ENCODE measurements at regions not wholly inside any gene's neighbourhood (a gene's known extent, or its start where the extent isn't known, plus 50 kb on each side); places are given as distances from the start of the nearest gene placed in this dataset.
"Not testable (repeated sequence)": the region's sequence is repeated elsewhere in the genome, so short reads cannot be mapped to it uniquely, and the experiment has no call there.

- DNase-seq: no peak
Measured at GRCh38 chr14:51595881-51596455, 55.7 kb upstream of the FRMD6 start.

GRCh38 chr14:51596488-51597117 is 55.1 kb upstream of the FRMD6 start:
- no peak for DNase-seq

GRCh38 chr14:51597261-51598001 is 54.3 kb upstream of the FRMD6 start:
- DNase-seq: no peak

- DNase-seq: not testable (repeated sequence)
Measured at GRCh38 chr14:51598924-51599600, 52.6 kb upstream of the FRMD6 start.

- no peak for DNase-seq
Measured at GRCh38 chr14:51600658-51601057, 51.1 kb upstream of the FRMD6 start.

Data from stimulated activated CD4-positive, alpha-beta T cell treated with anti-CD3 and anti-CD28 coated beads, Interleukin-12 subunit alpha, Interleukin-12 subunit beta, amount 100 ng/mL, for 4 hours (primary cell).